GM12878 (cell line): ENCODE measurements at regions not wholly inside any gene's neighbourhood (a gene's known extent, or its start where the extent isn't known, plus 50 kb on each side); places are given as distances from the start of the nearest gene placed in this dataset.

ENCODE experiments used
- ATAC-seq: fragments of 200-7000 bp; cut with Tn5 transposase; 3 replicates; pipeline ENCODE4 v1.9.1; 2020; ENCODE audit warnings: mild to moderate bottlenecking, moderate library complexity
- BruUV-seq: library from RNA; stranded (reverse); fragments of 400-500 nt; replicated peaks from 2 replicates; lab custom pipeline; 2021; lab: Mats Ljungman, UMichigan
- CTCF ChIA-PET: fragments of 300-600 bp; sonication (Branson Sonifier 250); formaldehyde crosslinking; extraction: SDS; loops from one replicate; lab custom pipeline; 2021; ENCODE audit warnings: inconsistent platforms; lab: Yijun Ruan, JAX
- POLR2A ChIA-PET: fragments of 350-600 bp; formaldehyde crosslinking; extraction: SDS; loops from one replicate; lab custom pipeline; 2021; ENCODE audit warnings: inconsistent platforms; lab: Charles Lee
- RAD21 ChIA-PET: fragments of 300-600 bp; sonication (Branson Sonifier 250); formaldehyde crosslinking; loops from one replicate; lab custom pipeline; 2023; ENCODE audit warnings: antibody characterized with exemption; ENCODE audit not compliant: unreplicated experiment; lab: Charles Lee
- SMC1A ChIA-PET: fragments of 300-600 bp; sonication (Branson Sonifier 250); formaldehyde crosslinking; loops from one replicate; lab custom pipeline; 2023; ENCODE audit not compliant: unreplicated experiment, uncharacterized antibody; lab: Charles Lee
- DNase-seq: peaks from one replicate; pipeline ENCODE4 v3.0.0-alpha.2; 2011; ENCODE audit warnings: low read depth, low spot score
- FAIRE-seq: peaks from 3 replicates; lab custom pipeline; 2011; peaks lifted over from hg19 to GRCh38; lab: Jason Lieb, UNC
- H2AFZ ChIP-seq: 2 replicates; pipeline ENCODE4 v1.6.0; 2011; ENCODE audit warnings: low read depth, low read length, control low read depth; ENCODE audit not compliant: control insufficient read depth
- H3K27ac ChIP-seq: 2 replicates; pipeline ENCODE4 v1.5.1; 2011; ENCODE audit warnings: control low read depth; ENCODE audit not compliant: control insufficient read depth, insufficient read depth
- H3K27me3 ChIP-seq, 2 experiments: replicated peaks in 1 of 2; 2 replicates each; pipeline versions ENCODE4 v1.6.0 to v1.6.1; 2011; ENCODE audit warnings: low read length in 1 of 2; ENCODE audit not compliant: control insufficient read depth in 2 of 2, insufficient read depth in 2 of 2
- H3K36me3 ChIP-seq, 2 experiments: 2 replicates each; pipeline ENCODE4 v1.5.1; 2011; ENCODE audit warnings: low read length in 1 of 2; ENCODE audit not compliant: control insufficient read depth in 2 of 2, insufficient read depth in 2 of 2
- H3K4me1 ChIP-seq: 2 replicates; pipeline ENCODE4 v1.6.1; 2011; ENCODE audit warnings: mild to moderate bottlenecking, low read length, moderate library complexity, mixed read lengths; ENCODE audit not compliant: control insufficient read depth, insufficient read depth
- H3K4me2 ChIP-seq: 2 replicates; pipeline ENCODE4 v1.6.0; 2011; ENCODE audit warnings: control low read depth; ENCODE audit not compliant: control insufficient read depth, insufficient read depth
- H3K4me3 ChIP-seq: fragments of 200-600 bp; sonication (generic); 2 replicates; pipeline ENCODE4 v1.5.1; 2016
- H3K79me2 ChIP-seq: 2 replicates; pipeline ENCODE4 v1.6.0; 2011; ENCODE audit warnings: low read length; ENCODE audit not compliant: control insufficient read depth, insufficient read depth
- H3K9ac ChIP-seq: 2 replicates; pipeline ENCODE4 v1.8.0; 2011; ENCODE audit warnings: low read length, control low read depth, mixed read lengths; ENCODE audit not compliant: control insufficient read depth, insufficient read depth
- H3K9me3 ChIP-seq: replicated peaks from 3 replicates; pipeline ENCODE4 v1.5.1; 2011; ENCODE audit warnings: mild to moderate bottlenecking, low read length; ENCODE audit not compliant: control insufficient read depth, insufficient read depth
- H4K20me1 ChIP-seq: 2 replicates; pipeline ENCODE4 v1.6.0; 2011; ENCODE audit not compliant: control insufficient read depth, insufficient read depth
- NFIC ChIP-seq: IDR thresholded peaks from 2 replicates; pipeline ENCODE4 v1.6.1; 2012; ENCODE audit warnings: low read depth, mild to moderate bottlenecking, inconsistent platforms, low read length, moderate library complexity
- NFYB ChIP-seq: IDR thresholded peaks from 2 replicates; pipeline ENCODE4 v1.6.1; 2011; ENCODE audit warnings: low read depth, mild to moderate bottlenecking, low read length, improper control_type of control experiment, moderate library complexity; ENCODE audit not compliant: insufficient read depth
- RAD51 ChIP-seq: fragments of 450-650 bp; IDR thresholded peaks from 2 replicates; pipeline ENCODE4 v1.6.1; 2016; ENCODE audit warnings: moderate library complexity, mild to moderate bottlenecking, inconsistent platforms
- RB1 ChIP-seq: fragments of 450-650 bp; formaldehyde crosslinking; IDR thresholded peaks from 2 replicates; pipeline ENCODE4 v1.6.1; 2017; ENCODE audit warnings: mild to moderate bottlenecking, borderline replicate concordance
- WGBS: methylation state at CpG from one replicate; pipeline ENCODE4 v1.1.6; 2016; ENCODE audit warnings: low lambda C conversion rate; ENCODE audit not compliant: insufficient replicate concordance, insufficient coverage; ENCODE audit errors: missing lambda C conversion rate; 5-methylcytosine and 5-hydroxymethylcytosine counted together
- in situ Hi-C: fragments of 300-500 bp; cut with MboI; formaldehyde crosslinking; loops from 9 replicates; pipeline ENCODE4 v1.14.3; 2018; ENCODE audit warnings: mixed read lengths
- intact Hi-C: fragments of 100-400 bp; cut with micrococcal nuclease; formaldehyde crosslinking; loops from one replicate; pipeline ENCODE4 v1.14.2; 2022; ENCODE audit not compliant: unreplicated experiment
- TF ChIP-seq, protein P1 (sequence below): IDR thresholded peaks from 2 replicates; pipeline ENCODE4 v1.6.1; 2012; ENCODE audit warnings: improper control_type of control experiment, low read depth, low read length; ENCODE audit not compliant: insufficient replicate concordance

DNA sequence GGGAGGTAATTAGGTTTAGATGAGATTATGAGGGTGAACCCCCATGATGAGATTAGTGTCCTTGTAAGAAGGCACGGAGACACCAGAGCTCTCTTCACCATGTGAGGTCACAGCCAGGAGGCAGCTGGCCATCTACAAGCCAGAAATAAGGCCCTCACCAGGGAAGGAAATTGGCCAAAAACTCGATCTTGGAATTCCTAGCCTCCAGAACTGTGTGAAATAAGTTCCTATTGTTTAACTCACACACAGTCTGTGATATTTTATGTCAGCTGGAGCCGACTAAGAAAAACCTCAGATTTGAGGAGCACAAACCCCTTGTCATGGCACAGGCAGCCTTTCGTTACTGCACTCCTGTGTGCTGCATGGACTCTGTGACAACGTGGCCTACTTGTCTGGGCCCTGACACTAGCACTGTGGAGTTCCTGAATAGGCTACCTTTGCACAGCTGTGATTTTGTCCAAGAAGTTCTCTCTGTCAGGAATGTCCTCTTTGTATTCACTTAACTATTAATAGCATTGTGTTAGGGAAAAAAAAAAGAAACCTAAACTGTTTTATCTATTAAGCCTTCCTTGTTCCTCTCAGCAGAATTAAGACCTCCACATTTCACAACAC, 319.8 kb downstream of the TDRD15 start (continued):
- no peak for TF ChIP-seq NFIC

GRCh38 chr2:21449881-21450280, 326.1 kb downstream of the TDRD15 start:
- H3K27me3 ChIP-seq, result no peaks in the 10 kb centered on the region; a peak in 1 of 4 replicates
- ChIA-PET POLR2A (no interaction called here), CTCF (interaction anchor here (0.9 to 1.0 kb wide), 2 partner anchors 10 to 28 kb away, joined by 3 read pairs; no protein-coding TSS in a partner anchor), SMC1A (no interaction called here), RAD21 (no interaction called here)
- no peak overlapping the region for H3K4me3 ChIP-seq
- no peaks in the 10 kb centered on the region for H3K9me3 ChIP-seq
- H4K20me1 ChIP-seq, result no peaks in the 10 kb centered on the region
- WGBS, result 32% methylated on average over 4 of the region's 4 CpGs
- TF ChIP-seq RB1 (no peak), RAD51 (no peak), NFYB (no peak)
- BruUV-seq, result no TSS peak
- intact Hi-C loops, result no loop called here
- no peak overlapping the region for H3K27ac ChIP-seq
- no peak for DNase-seq
- H3K9ac ChIP-seq, result no peak overlapping the region
- no peak overlapping the region for H3K4me2 ChIP-seq
- H2AFZ ChIP-seq, result no peak overlapping the region
- no peaks in the 10 kb centered on the region for H3K79me2 ChIP-seq
- no peak for ATAC-seq
- no peaks in the 10 kb centered on the region for H3K4me1 ChIP-seq
- in situ Hi-C loops, result no loop called here
- no peaks in the 10 kb centered on the region for H3K36me3 ChIP-seq
- no peak for FAIRE-seq

GRCh38 chr2:21451403-21451802, 327.6 kb downstream of the TDRD15 start:
- RAD21 ChIA-PET, result no interaction called here
- intact Hi-C loops (no loop called here), in situ Hi-C loops (no loop called here)
- no peak for DNase-seq
- Histone ChIP-seq H3K4me2 (no peak overlapping the region), H3K9me3 (no peaks in the 10 kb centered on the region), H3K27ac (no peak overlapping the region), H3K4me3 (no peak overlapping the region), H3K4me1 (no peaks in the 10 kb centered on the region), H3K79me2 (no peaks in the 10 kb centered on the region), H3K27me3 (no peaks in the 10 kb centered on the region; a peak in 1 of 4 replicates), H3K36me3 (no peaks in the 10 kb centered on the region), H3K9ac (no peak overlapping the region), H2AFZ (no peak overlapping the region), H4K20me1 (no peaks in the 10 kb centered on the region)
- POLR2A ChIA-PET, result no interaction called here
- WGBS, result 35% methylated on average over 2 of the region's 2 CpGs
- SMC1A ChIA-PET, result no interaction called here
- FAIRE-seq, result no peak
- BruUV-seq, result no TSS peak
- no peak for ATAC-seq
- CTCF ChIA-PET, result no interaction called here
- TF ChIP-seq, protein P1, sequence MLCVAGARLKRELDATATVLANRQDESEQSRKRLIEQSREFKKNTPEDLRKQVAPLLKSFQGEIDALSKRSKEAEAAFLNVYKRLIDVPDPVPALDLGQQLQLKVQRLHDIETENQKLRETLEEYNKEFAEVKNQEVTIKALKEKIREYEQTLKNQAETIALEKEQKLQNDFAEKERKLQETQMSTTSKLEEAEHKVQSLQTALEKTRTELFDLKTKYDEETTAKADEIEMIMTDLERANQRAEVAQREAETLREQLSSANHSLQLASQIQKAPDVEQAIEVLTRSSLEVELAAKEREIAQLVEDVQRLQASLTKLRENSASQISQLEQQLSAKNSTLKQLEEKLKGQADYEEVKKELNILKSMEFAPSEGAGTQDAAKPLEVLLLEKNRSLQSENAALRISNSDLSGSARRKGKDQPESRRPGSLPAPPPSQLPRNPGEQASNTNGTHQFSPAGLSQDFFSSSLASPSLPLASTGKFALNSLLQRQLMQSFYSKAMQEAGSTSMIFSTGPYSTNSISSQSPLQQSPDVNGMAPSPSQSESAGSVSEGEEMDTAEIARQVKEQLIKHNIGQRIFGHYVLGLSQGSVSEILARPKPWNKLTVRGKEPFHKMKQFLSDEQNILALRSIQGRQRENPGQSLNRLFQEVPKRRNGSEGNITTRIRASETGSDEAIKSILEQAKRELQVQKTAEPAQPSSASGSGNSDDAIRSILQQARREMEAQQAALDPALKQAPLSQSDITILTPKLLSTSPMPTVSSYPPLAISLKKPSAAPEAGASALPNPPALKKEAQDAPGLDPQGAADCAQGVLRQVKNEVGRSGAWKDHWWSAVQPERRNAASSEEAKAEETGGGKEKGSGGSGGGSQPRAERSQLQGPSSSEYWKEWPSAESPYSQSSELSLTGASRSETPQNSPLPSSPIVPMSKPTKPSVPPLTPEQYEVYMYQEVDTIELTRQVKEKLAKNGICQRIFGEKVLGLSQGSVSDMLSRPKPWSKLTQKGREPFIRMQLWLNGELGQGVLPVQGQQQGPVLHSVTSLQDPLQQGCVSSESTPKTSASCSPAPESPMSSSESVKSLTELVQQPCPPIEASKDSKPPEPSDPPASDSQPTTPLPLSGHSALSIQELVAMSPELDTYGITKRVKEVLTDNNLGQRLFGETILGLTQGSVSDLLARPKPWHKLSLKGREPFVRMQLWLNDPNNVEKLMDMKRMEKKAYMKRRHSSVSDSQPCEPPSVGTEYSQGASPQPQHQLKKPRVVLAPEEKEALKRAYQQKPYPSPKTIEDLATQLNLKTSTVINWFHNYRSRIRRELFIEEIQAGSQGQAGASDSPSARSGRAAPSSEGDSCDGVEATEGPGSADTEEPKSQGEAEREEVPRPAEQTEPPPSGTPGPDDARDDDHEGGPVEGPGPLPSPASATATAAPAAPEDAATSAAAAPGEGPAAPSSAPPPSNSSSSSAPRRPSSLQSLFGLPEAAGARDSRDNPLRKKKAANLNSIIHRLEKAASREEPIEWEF, result no peak
